MCF 10A (cell line): ENCODE measurements at regions not wholly inside any gene's neighbourhood (a gene's known extent, or its start where the extent isn't known, plus 50 kb on each side); places are given as distances from the start of the nearest gene placed in this dataset.
"Not testable (repeated sequence)": the region's sequence is repeated elsewhere in the genome, so short reads cannot be mapped to it uniquely, and the experiment has no call there.

Experiments used
- BruUV-seq: library from RNA; stranded (reverse); fragments of 400-500 nt; replicated peaks from 2 replicates; lab custom pipeline; 2021; lab: Mats Ljungman, UMichigan
- CTCF ChIA-PET: fragments of 300-600 bp; sonication (Branson Sonifier 250); formaldehyde crosslinking; extraction: SDS; loops from one replicate; lab custom pipeline; 2021; ENCODE audit warnings: antibody characterized with exemption, inconsistent platforms; lab: Yijun Ruan, JAX
- POLR2A ChIA-PET: fragments of 300-600, 350-650 bp; sonication (Branson Sonifier 250); formaldehyde crosslinking; extraction: SDS; loops from one replicate; lab custom pipeline; 2020; ENCODE audit warnings: antibody characterized with exemption, inconsistent platforms; lab: Yijun Ruan, JAX
- DNase-seq: peaks from one replicate; pipeline ENCODE4 v3.0.0-alpha.2; 2018; ENCODE audit not compliant: unreplicated experiment
- H3K27ac Mint-ChIP-seq: one replicate; pipeline ENCODE4 v1.8.0; 2022; ENCODE audit warnings: mild to moderate bottlenecking, low read depth, mixed read lengths; ENCODE audit not compliant: unreplicated experiment
- H3K27me3 Mint-ChIP-seq: one replicate; pipeline ENCODE4 v1.8.0; 2022; ENCODE audit warnings: mixed read lengths; ENCODE audit not compliant: insufficient read depth, unreplicated experiment
- H3K36me3 Mint-ChIP-seq: one replicate; pipeline ENCODE4 v1.8.0; 2022; ENCODE audit warnings: mild to moderate bottlenecking, moderate library complexity, mixed read lengths; ENCODE audit not compliant: insufficient read depth, unreplicated experiment
- H3K4me1 Mint-ChIP-seq: one replicate; pipeline ENCODE4 v1.8.0; 2022; ENCODE audit warnings: mixed read lengths; ENCODE audit not compliant: insufficient read depth, unreplicated experiment
- H3K4me3 Mint-ChIP-seq: one replicate; pipeline ENCODE4 v1.8.0; 2022; ENCODE audit warnings: mild to moderate bottlenecking, moderate library complexity, mixed read lengths; ENCODE audit not compliant: unreplicated experiment
- H3K9me3 Mint-ChIP-seq: one replicate; pipeline ENCODE4 v1.8.0; 2022; ENCODE audit warnings: mixed read lengths; ENCODE audit not compliant: unreplicated experiment
- CTCF ChIP-seq: fragments of 200-600 bp; IDR thresholded peaks from one replicate; pipeline ENCODE4 v1.8.0; 2022; ENCODE audit warnings: antibody characterized with exemption, mild to moderate bottlenecking; ENCODE audit not compliant: unreplicated experiment
- intact Hi-C: fragments of 100-400 bp; cut with micrococcal nuclease; formaldehyde crosslinking; loops from 2 replicates; pipeline ENCODE4 v1.14.1; 2022

DNA sequence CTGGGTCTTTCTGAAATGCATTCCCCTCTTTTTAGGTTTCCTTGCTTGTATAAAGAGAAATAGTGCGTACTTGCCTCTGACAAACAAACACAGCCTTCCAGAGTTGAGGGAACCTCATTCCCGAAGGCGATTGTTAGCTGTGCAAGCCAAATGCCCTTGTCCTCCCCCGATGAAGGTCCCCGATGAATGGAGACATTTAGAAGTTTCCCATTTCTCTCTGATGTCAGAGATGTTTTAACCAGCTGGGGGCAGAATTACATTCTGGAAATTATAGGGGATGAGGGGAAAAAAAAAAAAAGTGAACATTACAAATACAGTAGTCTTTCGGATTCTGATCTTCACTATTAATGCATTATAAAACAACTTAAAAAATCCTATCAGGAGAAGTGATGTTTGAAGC is 366.8 kb downstream of the VRK1 start:
- Mint-ChIP-seq H3K36me3 (no peaks in the 10 kb centered on the region), H3K4me1 (no peaks in the 10 kb centered on the region), H3K27ac (no peak overlapping the region), H3K4me3 (no peak overlapping the region), H3K27me3 (peaks cover 13% of the 10 kb centered on the region), H3K9me3 (peaks cover 6% of the 10 kb centered on the region)
- no peak for DNase-seq
- CTCF ChIA-PET: interaction anchor here (0.6 to 2.1 kb wide), 2 partner anchors 13 to 812 kb away, joined by 3 to 5 read pairs; no protein-coding TSS in a partner anchor
- POLR2A ChIA-PET: interaction anchor here (0.7 kb wide), 1 partner anchor 189 kb away, joined by 3 read pairs; no protein-coding TSS in a partner anchor
- no TSS peak for BruUV-seq
- TF ChIP-seq CTCF: no peak
- intact Hi-C loops: no loop called here

DNA sequence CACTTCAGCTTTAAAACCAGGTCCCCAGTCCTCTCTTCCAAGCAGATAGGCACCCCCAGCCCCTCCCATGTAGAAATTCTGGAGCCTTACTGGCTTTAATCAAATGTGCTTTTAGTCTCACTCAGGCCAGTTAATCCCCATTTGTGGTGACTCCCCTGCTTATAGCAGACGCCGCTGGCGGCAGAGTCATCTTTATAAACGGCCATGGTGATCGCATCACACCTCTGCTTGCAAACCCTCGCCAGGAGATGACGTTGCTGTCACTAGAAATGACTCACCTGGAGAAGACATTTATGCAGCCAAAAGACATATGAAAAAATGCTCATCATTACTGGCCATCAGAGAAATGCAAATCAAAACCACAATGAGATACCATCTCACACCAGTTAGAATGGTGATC is 369.3 kb downstream of the VRK1 start:
- BruUV-seq: no TSS peak
- intact Hi-C loops: no loop called here
- Mint-ChIP-seq H3K4me3 (no peak overlapping the region), H3K27ac (no peak overlapping the region), H3K27me3 (peaks cover 13% of the 10 kb centered on the region), H3K4me1 (no peaks in the 10 kb centered on the region), H3K36me3 (no peaks in the 10 kb centered on the region), H3K9me3 (no peaks in the 10 kb centered on the region)
- ChIA-PET POLR2A (no interaction called here), CTCF (interaction anchor here (0.6 kb wide), 1 partner anchor 10 kb away, joined by 3 read pairs; no protein-coding TSS in a partner anchor)
- TF ChIP-seq CTCF: no peak
- DNase-seq: no peak

GRCh38 chr14:97167577-97167976 is 370.4 kb downstream of the VRK1 start:
- POLR2A ChIA-PET, DNase-seq, H3K36me3 Mint-ChIP-seq, H3K4me3 Mint-ChIP-seq, H3K4me1 Mint-ChIP-seq, H3K9me3 Mint-ChIP-seq, CTCF ChIA-PET, intact Hi-C loops, BruUV-seq, H3K27ac Mint-ChIP-seq: not testable (repeated sequence)
- H3K27me3 Mint-ChIP-seq: peaks cover 21% of the 10 kb centered on the region

- POLR2A ChIA-PET: no interaction called here
- no TSS peak for BruUV-seq
- CTCF ChIA-PET: interaction anchor here (0.5 to 0.9 kb wide), 2 partner anchors 12 to 520 kb away, joined by 3 read pairs; no protein-coding TSS in a partner anchor
Measured at GRCh38 chr14:97172644-97173043, 375.5 kb downstream of the VRK1 start.

More at GRCh38 chr14:97172644-97173043, 375.5 kb downstream of the VRK1 start:
- Mint-ChIP-seq H3K27me3 (peaks cover 12% of the 10 kb centered on the region), H3K9me3 (no peaks in the 10 kb centered on the region), H3K36me3 (no peaks in the 10 kb centered on the region), H3K27ac (no peak overlapping the region), H3K4me3 (no peak overlapping the region), H3K4me1 (no peaks in the 10 kb centered on the region)
- intact Hi-C loops: no loop called here
- TF ChIP-seq CTCF: no peak
- no peak for DNase-seq
